ENCODE measurements at regions not wholly inside any gene's neighbourhood (a gene's known extent, or its start where the extent isn't known, plus 50 kb on each side); places are given as distances from the start of the nearest gene placed in this dataset.

- no peak for DNase-seq
- no peak for ATAC-seq (ENCODE audit: insufficient read depth, low FRiP score)
- TF ChIP-seq CTCF (IDR thresholded peaks at IDR 0.05; ENCODE audit: control extremely low read depth, extremely low read depth): no peak
- H3K4me3 ChIP-seq: no peak overlapping the region
- H3K27ac ChIP-seq (ENCODE audit: low read depth in 1 of 2, low read length in 1 of 2): no peak overlapping the region
- no peak overlapping the region for H3K9ac ChIP-seq (ENCODE audit: insufficient read depth in 1 of 2, low read length in 2 of 2)
- H3K36me3 ChIP-seq (ENCODE audit: control insufficient read depth in 4 of 4, insufficient read depth in 4 of 4, low read length in 4 of 4): no peaks in the 10 kb centered on the region
- no peaks in the 10 kb centered on the region for H3K9me3 ChIP-seq (ENCODE audit: control insufficient read depth in 4 of 4, insufficient read depth in 3 of 4, low read length in 3 of 4)
- WGBS, 2 donors: 94 to 98% methylated on average over 2 of the region's 2 CpGs
- H3K27me3 ChIP-seq (ENCODE audit: control insufficient read depth in 3 of 3, insufficient read depth in 3 of 3, low read length in 2 of 3): no peaks in the 10 kb centered on the region
- peaks cover 0 to 5% (median 0%) of the 10 kb centered on the region in 5 donors for H3K4me1 ChIP-seq (ENCODE audit: control insufficient read depth in 5 of 5, insufficient read depth in 5 of 5, low read length in 5 of 5)
Measured at GRCh38 chr3:153245661-153246060, 83.6 kb downstream of the RAP2B start.

GRCh38 chr3:153246331-153246730 lies 84.3 kb downstream of the RAP2B start:
- Histone ChIP-seq H3K27me3 (ENCODE audit: control insufficient read depth in 3 of 3, insufficient read depth in 3 of 3, low read length in 2 of 3) (no peaks in the 10 kb centered on the region), H3K9ac (ENCODE audit: insufficient read depth in 1 of 2, low read length in 2 of 2) (no peak overlapping the region), H3K9me3 (ENCODE audit: control insufficient read depth in 4 of 4, insufficient read depth in 3 of 4, low read length in 3 of 4) (no peaks in the 10 kb centered on the region), H3K4me3 (no peak overlapping the region), H3K36me3 (ENCODE audit: control insufficient read depth in 4 of 4, insufficient read depth in 4 of 4, low read length in 4 of 4) (no peaks in the 10 kb centered on the region), H3K27ac (ENCODE audit: low read depth in 1 of 2, low read length in 1 of 2) (no peak overlapping the region), H3K4me1 (ENCODE audit: control insufficient read depth in 5 of 5, insufficient read depth in 5 of 5, low read length in 5 of 5) (peaks cover 0 to 5% (median 0%) of the 10 kb centered on the region in 5 donors)
- 0 to 2% methylated on average over 1 of the region's 1 CpG for WGBS, 2 donors
- no peak for TF ChIP-seq CTCF (IDR thresholded peaks at IDR 0.05; ENCODE audit: control extremely low read depth, extremely low read depth)
- ATAC-seq (ENCODE audit: insufficient read depth, low FRiP score) (no peak), DNase-seq (no peak)

GRCh38 chr3:153246806-153247205 lies 84.8 kb downstream of the RAP2B start:
- 67 to 81% methylated on average over 1 of the region's 1 CpG for WGBS, 2 donors
- Histone ChIP-seq H3K4me3 (no peak overlapping the region), H3K36me3 (ENCODE audit: control insufficient read depth in 4 of 4, insufficient read depth in 4 of 4, low read length in 4 of 4) (no peaks in the 10 kb centered on the region), H3K9me3 (ENCODE audit: control insufficient read depth in 4 of 4, insufficient read depth in 3 of 4, low read length in 3 of 4) (no peaks in the 10 kb centered on the region), H3K27ac (ENCODE audit: low read depth in 1 of 2, low read length in 1 of 2) (no peak overlapping the region), H3K4me1 (ENCODE audit: control insufficient read depth in 5 of 5, insufficient read depth in 5 of 5, low read length in 5 of 5) (peaks cover 0 to 5% (median 0%) of the 10 kb centered on the region in 5 donors), H3K9ac (ENCODE audit: insufficient read depth in 1 of 2, low read length in 2 of 2) (no peak overlapping the region), H3K27me3 (ENCODE audit: control insufficient read depth in 3 of 3, insufficient read depth in 3 of 3, low read length in 2 of 3) (no peaks in the 10 kb centered on the region)
- TF ChIP-seq CTCF (IDR thresholded peaks at IDR 0.05; ENCODE audit: control extremely low read depth, extremely low read depth): no peak
- ATAC-seq (ENCODE audit: insufficient read depth, low FRiP score) (no peak), DNase-seq (peak in 2 of 3 donors; percentile 61 to 75)

Data from lung (tissue), 11 donors.